ENCODE measurements at regions not wholly inside any gene's neighbourhood (a gene's known extent, or its start where the extent isn't known, plus 50 kb on each side); places are given as distances from the start of the nearest gene placed in this dataset.

- TF ChIP-seq, protein P1, sequence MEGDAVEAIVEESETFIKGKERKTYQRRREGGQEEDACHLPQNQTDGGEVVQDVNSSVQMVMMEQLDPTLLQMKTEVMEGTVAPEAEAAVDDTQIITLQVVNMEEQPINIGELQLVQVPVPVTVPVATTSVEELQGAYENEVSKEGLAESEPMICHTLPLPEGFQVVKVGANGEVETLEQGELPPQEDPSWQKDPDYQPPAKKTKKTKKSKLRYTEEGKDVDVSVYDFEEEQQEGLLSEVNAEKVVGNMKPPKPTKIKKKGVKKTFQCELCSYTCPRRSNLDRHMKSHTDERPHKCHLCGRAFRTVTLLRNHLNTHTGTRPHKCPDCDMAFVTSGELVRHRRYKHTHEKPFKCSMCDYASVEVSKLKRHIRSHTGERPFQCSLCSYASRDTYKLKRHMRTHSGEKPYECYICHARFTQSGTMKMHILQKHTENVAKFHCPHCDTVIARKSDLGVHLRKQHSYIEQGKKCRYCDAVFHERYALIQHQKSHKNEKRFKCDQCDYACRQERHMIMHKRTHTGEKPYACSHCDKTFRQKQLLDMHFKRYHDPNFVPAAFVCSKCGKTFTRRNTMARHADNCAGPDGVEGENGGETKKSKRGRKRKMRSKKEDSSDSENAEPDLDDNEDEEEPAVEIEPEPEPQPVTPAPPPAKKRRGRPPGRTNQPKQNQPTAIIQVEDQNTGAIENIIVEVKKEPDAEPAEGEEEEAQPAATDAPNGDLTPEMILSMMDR (conservative IDR thresholded peaks at IDR 0.05; ENCODE audit: low read length) = no peak
- TF ChIP-seq EZH2phosphoT487 (IDR thresholded peaks at IDR 0.05; ENCODE audit: borderline replicate concordance, low read depth, low read length) = no peak
Measured at GRCh38 chr3:99128235-99128634, 226.7 kb upstream of the DCBLD2 start.
